GM19372 (cell line): ENCODE measurements at regions not wholly inside any gene's neighbourhood (a gene's known extent, or its start where the extent isn't known, plus 50 kb on each side); places are given as distances from the start of the nearest gene placed in this dataset.
"Not testable (repeated sequence)": the region's sequence is repeated elsewhere in the genome, so short reads cannot be mapped to it uniquely, and the experiment has no call there.

Source experiments
- ATAC-seq: cut with Tn5 transposase; IDR thresholded peaks from one replicate; pipeline ENCODE4 v1.9.1; 2021; ENCODE audit warnings: mild to moderate bottlenecking, low read depth, moderate library complexity; ENCODE audit not compliant: unreplicated experiment

DNA sequence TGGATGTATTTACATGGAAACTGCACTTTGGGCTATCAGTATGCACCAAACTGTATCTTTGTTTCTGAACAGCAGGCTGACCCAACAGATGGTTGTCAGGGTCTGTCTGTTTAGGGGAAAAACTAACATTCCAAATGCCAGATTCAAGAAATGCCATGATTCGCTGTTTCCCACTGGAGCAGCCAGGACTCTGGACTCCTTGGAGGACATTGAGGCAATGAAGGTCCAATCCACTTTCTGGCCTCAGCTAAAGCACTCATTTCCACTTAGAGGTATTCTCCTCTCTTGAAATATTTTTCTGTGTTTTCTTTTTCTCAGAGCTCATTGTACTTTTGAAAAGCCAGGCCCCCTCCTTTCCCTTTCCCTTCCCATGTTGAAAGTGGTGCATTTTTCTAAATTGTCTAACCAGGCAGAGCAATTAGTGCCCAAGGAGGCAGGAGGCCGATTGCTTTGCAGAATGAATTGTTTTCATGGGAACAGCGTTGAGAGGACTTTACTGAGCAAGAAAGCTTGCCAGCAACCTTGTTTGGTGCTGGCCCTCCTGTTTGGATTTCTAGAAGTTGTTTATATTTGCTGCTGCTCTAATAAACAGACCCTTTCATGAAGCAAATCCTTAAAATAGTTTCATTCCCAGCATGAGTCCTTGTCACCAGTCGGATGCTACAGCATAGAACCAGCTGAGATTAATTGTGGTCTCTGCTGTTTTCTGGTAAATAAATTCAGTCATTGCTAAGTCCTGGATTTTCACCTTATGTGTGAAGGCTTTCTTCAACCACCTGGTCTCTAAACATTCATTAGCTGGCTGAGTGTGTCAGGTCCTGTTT, 132.8 kb upstream of the TAF11L2 start:
- no peak for ATAC-seq

DNA sequence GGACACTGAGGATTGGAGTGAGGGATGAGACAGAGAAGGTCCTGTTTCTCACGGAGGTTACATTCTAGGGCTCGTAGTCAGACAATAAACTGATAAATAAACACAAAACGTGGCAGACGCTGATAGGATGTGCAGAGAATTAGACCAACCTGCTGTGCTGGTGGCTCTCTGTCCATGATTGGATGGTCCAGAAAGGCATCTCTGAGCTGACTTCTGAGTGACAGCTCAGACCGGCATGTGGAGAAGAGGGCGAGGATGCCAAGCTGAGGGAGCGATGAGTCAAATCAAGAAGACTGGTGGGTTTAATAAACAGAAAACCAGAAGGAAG, 132.3 kb upstream of the TAF11L2 start:
- no peak for ATAC-seq

DNA sequence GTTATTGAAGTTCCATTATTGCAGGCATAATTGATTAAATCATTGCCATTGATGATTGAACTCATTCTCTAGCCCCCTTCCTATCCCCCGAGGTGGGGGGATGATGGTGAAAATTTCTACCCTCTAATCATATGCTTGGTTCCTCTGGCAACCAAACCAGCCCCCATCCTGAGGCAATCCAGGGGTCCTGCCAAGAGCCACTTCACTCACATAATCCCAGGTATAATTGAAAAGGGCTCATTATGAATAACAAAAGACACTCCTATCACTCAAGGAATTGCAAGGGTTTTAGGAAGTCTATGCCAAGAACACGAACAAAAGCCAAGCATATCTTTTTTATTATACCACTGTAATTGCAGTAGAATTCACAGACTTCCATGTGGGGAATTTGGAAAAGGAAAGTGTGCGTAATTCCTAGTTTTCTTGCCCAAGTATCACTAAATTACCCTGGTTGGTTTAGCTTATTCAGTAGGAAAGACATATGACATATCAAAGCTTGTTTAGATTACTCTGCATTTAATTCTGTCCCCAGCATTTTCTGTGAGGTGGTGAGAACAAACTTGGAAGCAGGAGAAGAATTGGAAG, 130.7 kb upstream of the TAF11L2 start:
- ATAC-seq: no peak

DNA sequence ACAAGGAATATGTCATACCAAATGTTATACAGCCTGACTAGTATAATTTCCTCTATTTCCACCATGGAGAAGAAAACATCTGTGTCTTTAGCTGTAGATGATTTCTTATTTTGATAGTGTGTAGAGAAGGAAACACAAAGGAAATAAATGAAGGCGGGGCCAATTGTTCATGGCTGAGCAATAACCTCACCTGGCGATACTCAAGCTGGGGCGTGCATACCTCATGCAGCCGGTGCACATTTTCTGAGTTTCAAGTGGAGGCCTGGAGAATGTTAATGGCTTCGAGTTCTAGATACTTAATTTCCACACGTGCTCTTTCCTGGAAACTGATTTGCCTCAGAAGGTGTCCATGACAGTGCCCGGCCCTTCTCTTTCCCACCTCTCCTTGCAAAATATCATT, 127.4 kb upstream of the TAF11L2 start:
- ATAC-seq: no peak

DNA sequence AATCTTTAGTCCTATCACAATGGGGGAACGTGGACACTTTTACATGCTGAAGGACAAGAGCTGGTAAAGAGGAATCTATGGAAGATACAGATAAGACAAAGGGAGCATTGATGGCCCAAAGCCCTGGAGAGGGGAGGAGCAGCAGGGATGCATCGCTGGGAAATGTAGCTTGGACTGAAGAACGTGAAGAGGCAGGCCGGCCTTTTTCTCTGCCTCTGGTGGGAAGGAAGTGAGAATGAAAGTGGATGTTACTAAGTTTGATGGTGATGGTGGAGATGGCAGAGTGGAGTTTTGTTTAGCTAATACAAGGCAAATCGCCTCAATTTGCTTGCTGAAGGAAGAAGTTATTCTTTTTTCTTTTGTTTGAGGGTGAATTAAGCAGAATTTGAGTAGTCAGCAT, 124.6 kb upstream of the TAF11L2 start:
- no peak for ATAC-seq

DNA sequence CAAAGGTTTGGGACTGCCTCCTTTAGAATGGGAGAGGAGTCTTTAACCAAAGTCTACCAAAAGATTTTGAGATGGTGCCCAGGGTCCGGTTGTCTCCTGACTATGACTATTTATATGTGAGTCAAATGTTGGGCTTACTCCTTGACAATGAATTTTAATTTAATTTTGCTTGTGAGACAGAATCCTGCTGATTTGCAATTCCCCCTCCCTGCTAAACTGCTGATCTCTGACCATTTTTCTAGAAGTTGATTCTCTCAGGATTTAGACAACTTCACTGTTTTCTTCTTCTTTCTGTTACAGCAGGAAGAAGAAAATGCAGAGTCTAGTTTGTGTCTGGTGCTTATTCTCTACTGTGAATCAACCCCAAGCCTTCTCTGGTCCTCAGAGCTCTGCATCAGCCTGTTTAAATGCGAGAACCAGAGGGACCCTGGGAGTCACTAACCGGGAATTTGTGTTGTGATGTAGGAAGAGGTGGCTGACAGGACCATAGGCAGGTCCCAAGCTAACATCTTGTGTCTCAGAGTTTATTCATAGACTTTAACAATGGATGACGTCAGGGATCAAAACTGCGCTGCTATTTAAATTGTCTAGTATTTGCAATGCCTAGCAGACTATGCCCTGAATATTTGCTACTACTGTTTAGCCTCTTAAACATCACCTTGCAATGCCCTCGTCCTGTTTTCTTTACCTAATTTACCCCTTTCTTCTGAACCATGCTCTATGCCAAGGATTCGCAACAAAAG, 124.0 kb upstream of the TAF11L2 start:
- ATAC-seq: no peak

DNA sequence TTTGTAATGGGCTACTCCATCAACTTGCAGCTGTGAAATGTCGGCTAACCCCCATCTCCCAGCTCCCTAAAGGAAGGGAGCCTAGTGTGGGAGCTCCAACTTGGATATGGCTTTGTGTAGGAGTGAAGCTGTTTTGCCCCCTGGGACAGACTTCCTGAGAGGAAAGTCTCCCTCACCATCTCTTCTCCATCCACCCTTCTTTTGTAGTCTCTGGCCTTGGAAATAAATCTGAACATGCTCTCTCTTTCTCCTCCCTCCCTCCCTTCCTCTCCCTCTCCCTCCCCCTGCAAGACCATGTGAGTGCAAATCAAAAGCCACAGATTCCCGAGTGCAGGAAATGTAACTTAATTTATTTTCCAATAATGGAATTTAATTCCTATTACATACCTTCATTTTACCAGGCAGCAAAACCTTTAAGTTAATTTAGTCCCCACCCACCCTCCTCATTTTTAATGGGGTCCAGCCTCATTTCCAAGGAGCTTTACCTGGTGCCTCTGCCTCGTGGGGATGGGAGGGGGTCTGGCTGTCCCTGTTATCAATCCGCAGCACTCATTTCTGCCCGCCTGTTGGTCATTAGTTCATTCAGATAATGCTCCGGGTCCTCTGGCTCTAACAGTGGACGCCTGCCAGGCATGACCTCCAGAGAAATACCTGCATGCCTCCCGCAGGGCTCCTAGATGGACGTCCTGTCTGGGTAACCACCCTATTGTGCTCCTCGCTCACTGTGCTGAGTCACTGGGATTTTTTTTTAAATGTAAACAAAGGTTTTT, 122.9 kb upstream of the TAF11L2 start:
- ATAC-seq: no peak

DNA sequence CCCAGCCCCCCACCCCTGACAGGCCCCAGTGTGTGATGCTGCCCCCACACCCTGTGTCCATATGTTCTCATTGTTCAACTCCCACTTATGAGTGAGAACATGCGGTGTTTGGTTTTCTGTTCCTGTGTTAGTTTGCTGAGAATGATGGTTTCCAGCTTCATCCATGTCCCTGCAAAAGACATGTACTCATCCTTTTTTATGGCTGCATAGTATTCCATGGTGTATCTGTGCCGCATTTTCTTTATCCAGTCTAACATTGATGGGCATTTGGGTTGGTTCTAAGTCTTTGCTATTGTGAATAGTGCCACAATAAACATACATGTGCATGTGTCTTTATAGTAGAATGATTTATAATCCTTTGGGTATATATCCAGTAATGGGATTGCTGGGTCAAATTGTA, 122.1 kb upstream of the TAF11L2 start:
- ATAC-seq: not testable (repeated sequence)

DNA sequence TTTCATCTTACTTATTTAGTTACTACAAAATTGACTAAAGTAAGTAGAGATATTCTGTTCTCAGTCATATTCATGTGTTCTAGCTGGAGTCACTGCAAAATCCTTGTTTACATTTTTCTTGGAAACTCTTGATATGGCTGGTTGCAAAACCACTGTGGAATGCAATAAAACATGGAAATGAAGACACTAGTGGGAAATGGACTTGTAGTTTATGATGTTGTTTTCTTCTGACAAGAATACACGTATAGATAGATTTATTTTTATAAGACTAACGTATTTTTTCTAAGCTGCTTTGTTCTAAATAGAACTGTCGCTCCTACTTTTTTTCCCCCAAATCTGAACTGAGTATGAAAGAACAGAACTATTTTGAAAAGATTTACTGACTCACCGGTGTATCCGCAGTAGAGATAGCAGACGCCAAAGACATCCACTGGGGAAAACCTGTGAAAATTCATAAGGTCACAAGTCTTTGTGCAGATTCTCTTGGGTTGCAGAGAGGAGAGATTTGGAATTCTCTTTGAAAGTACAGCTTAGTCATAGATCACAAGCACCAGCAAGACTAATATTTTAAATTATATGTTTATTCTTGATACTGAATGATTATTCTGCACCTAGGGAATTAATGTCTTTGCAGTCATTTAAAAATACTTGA, 119.6 kb upstream of the TAF11L2 start:
- ATAC-seq: no peak

DNA sequence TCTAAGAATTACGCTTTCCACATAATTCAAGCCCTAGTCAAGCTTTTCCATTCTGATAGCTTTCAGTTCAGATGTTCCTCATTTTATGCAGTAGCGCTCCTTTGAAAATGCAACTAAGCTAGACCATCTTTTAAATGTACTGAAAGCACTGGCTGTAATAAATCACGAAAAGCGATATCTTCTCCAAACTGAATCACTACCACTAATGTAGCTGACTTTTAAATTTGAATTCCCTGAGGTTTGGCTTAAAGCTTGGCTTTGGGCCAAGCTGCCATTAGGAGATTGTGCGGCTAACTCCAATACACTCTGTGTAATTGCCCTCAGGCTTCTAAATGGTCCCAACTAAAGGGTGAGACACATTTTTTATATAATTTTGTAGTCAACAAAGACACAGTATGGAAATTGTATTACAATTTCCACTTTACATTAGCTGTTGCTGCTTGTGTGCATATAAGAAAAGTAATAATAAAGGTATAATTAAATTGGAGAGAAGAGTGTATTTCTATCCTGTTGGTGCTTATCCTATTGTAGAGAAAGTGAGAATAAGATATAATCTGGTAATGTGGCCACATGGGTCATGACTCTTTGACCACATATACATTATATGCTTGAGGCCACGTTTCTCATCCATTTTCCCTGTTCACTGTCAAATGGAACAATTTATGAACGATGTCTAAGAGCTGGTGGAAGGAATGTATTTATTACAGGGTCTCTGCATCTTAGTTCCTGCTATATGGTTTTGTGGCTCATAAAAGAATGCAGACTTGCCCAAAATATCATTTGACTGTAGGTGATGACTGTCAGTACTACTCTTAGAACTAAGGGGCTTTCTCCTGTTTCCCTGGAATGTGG, 118.7 kb upstream of the TAF11L2 start:
- ATAC-seq: no peak

DNA sequence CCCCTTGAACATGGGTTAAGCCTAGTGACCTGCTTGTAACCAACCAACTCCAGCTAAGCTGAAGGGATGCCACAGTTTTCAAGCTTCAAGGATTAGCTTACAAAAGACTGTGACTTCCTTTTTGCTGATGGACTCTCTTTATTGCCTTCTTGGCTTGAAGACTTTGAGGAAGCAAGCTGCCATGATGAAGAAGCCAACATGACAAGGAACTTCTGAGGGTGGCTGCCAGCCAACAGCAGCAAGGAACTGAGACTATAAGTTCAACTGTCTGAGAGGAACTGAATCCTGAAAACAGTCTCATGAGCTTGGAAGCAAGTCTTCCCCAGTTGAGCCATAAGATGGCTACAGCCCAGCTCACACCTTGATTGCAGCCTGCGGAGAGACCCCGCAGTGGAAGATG, 116.1 kb upstream of the TAF11L2 start:
- ATAC-seq: no peak

DNA sequence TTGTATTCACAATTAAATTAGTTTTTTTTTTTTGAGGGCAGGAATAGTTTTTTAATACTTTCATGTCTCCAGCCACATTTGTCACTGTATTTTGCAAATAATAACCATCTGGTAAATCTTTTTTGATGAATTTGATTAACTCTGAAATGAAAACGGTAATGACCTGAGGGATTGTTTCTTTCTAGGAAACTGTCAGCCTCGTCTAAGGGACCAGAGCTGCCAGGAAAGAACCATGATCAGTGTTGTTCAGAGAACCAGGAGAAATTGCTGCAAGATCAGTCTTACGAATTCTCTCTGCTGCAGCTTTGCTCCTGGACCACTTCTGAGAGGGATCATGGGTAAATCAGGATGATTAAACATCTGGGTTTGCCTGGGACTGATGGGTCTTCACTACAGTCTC, 114.5 kb upstream of the TAF11L2 start:
- no peak for ATAC-seq

DNA sequence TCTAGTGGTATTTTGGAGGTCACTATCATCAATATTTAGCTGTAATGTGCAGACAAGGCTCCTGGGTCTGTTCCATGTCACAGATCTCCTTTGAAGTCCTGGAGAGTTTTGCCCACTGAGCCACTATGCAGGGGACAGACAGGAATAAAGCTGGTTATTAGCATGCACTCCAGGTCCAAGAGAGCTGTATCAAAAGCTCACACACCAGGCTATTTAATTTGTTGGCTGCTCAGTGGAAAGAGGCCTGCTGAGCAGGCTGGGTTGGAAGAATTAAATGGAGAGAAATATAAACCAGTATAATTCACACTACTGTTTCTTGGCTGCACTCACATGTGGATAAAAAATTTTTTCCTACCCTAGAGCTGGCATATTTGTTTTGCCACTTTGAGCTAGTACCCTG, 113.8 kb upstream of the TAF11L2 start:
- no peak for ATAC-seq

DNA sequence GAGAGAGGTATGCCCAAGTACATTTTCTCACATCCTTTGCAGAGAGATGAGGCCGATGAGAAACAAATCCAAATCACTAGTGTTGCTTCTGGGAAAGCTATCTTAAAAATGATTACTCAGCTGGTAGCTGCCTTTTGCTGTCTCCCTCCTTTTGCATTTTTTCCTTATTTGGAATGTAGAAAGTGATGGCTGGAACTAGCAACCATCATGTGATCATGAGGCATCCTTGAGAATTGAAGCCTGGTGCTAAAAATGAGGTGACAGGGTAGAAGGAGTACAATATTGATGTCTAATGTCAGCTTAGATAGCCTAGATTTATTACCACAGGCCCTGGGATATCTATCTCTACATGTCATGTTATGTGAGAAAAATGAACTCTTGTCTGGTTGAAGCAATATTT, 109.3 kb upstream of the TAF11L2 start:
- ATAC-seq: no peak

DNA sequence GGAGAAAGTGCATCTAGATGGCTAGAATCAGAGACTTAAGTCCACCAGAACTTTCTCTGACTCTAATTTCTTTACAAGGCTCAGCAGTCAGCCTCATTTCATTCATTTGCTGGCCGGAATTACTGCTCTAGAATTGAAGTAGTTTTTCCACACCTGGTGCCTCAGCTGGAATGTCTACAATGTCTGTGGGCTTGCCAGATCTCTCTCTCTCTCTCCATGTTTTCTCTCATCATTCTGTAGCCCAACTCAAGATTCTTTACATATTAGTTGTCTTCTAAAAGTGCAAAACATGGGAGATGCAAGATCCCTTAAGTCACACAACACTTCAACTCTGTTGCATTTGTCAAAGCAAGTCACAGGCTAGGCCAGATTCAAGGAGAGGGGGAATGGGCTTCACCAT, 103.9 kb upstream of the TAF11L2 start:
- ATAC-seq: no peak

DNA sequence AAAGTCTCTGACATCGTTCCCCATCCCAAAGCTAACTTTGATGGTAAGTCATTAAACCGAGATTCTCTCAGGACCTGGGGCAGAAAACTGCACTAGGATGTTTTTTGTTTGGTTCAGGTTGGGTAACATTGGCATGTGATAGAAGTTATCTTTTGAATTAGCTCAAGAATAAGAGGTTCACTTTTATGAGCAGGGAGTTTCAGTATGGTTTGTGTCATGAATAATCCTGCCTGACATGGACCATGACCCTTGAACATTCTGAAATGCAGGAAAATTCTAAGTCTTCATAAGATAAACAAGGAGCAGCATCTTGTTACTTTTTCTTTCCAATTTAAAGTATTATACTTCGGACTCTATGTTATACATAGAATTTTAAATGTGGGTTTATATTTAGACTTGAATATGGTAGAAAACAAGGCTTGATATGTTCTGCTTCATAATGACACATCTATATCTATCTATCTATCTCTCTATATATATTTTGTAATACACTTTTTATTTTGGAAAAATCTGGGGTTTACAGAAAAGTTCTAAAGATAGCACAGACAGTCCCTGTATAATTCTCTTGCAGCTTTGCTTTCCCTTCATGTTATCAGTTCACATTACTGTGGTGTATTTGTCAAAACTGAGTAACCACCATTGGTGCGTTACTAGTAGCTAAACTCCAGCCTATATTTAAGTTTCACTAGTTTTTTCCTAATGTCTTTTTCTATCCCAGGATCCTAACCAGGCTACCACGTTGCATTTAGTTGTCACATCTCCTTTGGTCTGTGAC, 102.7 kb upstream of the TAF11L2 start:
- no peak for ATAC-seq

DNA sequence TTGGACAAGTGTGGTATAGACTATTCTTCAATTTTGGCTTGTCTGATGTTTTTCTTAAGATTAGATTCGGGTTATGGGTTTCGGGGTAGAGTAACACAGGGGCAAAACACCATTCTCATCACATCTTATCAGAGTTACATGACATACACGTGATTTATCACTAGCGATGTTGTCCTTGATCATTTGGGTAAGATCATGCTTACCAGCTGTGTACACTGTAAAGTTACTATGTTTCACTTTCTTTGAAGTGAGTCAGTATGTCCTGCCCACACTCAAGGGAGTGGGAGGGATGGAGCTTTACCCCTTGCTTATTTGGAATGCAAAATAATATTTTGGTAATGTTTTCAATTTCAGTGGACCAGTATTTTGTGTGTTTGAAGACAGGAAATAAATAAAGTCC, 101.8 kb upstream of the TAF11L2 start:
- no peak for ATAC-seq

DNA sequence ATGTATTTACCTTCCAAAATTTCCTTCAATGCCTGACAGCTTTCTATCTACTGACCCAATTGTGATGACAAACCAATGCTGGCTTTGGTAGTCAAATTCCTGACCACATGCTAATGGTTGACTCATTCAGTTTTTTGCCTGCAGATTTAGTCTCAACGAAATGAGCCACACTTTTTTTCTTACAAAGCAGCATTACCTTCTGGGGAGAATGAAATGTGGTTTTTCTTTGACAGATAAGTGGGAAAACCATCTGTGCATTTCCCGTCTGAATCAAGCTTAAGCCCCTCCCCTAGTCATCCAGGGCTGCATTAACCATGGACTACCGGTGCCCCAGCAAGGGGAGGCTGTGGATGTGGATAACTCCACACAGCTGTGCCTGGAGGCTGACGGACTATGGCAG, 99.6 kb upstream of the TAF11L2 start:
- ATAC-seq: peak; percentile 63
